H9 (cell line): ENCODE measurements at regions not wholly inside any gene's neighbourhood (a gene's known extent, or its start where the extent isn't known, plus 50 kb on each side); places are given as distances from the start of the nearest gene placed in this dataset.

Experiments
- DNase-seq: peaks from one replicate; pipeline ENCODE4 v3.0.0-alpha.2; 2017
- H2AFZ ChIP-seq: one replicate; pipeline ENCODE4 v1.6.1; 2013; ENCODE audit warnings: mild to moderate bottlenecking, low read length, control low read depth, moderate library complexity
- H2AK5ac ChIP-seq: 2 replicates; pipeline ENCODE4 v1.6.1; 2013; ENCODE audit warnings: low read length, control low read depth, mixed read lengths; ENCODE audit not compliant: insufficient read length
- H2BK120ac ChIP-seq: one replicate; pipeline ENCODE4 v1.6.1; 2013; ENCODE audit warnings: low read depth, mild to moderate bottlenecking, low read length, control low read depth, inconsistent platforms; ENCODE audit not compliant: poor library complexity, severe bottlenecking
- H2BK12ac ChIP-seq: 2 replicates; pipeline ENCODE4 v1.6.1; 2013; ENCODE audit warnings: low read length, control low read depth, mixed read lengths, low read depth; ENCODE audit not compliant: insufficient read length
- H2BK15ac ChIP-seq: 2 replicates; pipeline ENCODE4 v1.6.1; 2013; ENCODE audit warnings: low read depth, low read length, control low read depth
- H2BK20ac ChIP-seq: one replicate; pipeline ENCODE4 v1.6.1; 2013; ENCODE audit warnings: low read depth, mild to moderate bottlenecking, low read length, control low read depth, inconsistent platforms; ENCODE audit not compliant: poor library complexity, severe bottlenecking
- H2BK5ac ChIP-seq: 2 replicates; pipeline ENCODE4 v1.6.1; 2013; ENCODE audit warnings: low read length, control low read depth, mixed read lengths; ENCODE audit not compliant: insufficient read length
- H3K14ac ChIP-seq: 2 replicates; pipeline ENCODE4 v1.6.1; 2013; ENCODE audit warnings: low read length, control low read depth; ENCODE audit not compliant: insufficient read depth
- H3K18ac ChIP-seq: 2 replicates; pipeline ENCODE4 v1.6.1; 2013; ENCODE audit warnings: low read depth, mild to moderate bottlenecking, mixed read lengths, low read length, control low read depth; ENCODE audit not compliant: insufficient read length
- H3K23ac ChIP-seq: 2 replicates; pipeline ENCODE4 v1.6.1; 2013; ENCODE audit warnings: low read length, control low read depth, mixed read lengths, low read depth; ENCODE audit not compliant: insufficient read length
- H3K23me2 ChIP-seq: 2 replicates; pipeline ENCODE4 v1.6.1; 2013; ENCODE audit warnings: low read depth, mild to moderate bottlenecking, mixed read lengths, low read length, control low read depth; ENCODE audit not compliant: insufficient read length, poor library complexity, severe bottlenecking
- H3K27ac ChIP-seq: 2 replicates; pipeline ENCODE4 v1.5.1; 2013; ENCODE audit warnings: low read length, control low read depth, mixed read lengths, low read depth; ENCODE audit not compliant: insufficient read length
- H3K27me3 ChIP-seq: 2 replicates; pipeline ENCODE4 v1.6.1; 2013; ENCODE audit warnings: low read length, control low read depth, inconsistent platforms; ENCODE audit not compliant: insufficient read depth
- H3K4ac ChIP-seq: 2 replicates; pipeline ENCODE4 v1.6.1; 2013; ENCODE audit warnings: low read depth, mild to moderate bottlenecking, control low read depth, inconsistent platforms, low read length, moderate library complexity
- H3K4me1 ChIP-seq: 2 replicates; pipeline ENCODE4 v1.6.1; 2013; ENCODE audit warnings: low read length, control low read depth, inconsistent platforms; ENCODE audit not compliant: insufficient read depth
- H3K4me2 ChIP-seq: 2 replicates; pipeline ENCODE4 v1.6.1; 2013; ENCODE audit warnings: low read length, control low read depth, mixed read lengths; ENCODE audit not compliant: insufficient read length, insufficient read depth
- H3K56ac ChIP-seq: 2 replicates; pipeline ENCODE4 v1.6.1; 2013; ENCODE audit warnings: low read depth, mild to moderate bottlenecking, mixed read lengths, low read length, control low read depth; ENCODE audit not compliant: insufficient read length
- H3K79me1 ChIP-seq: 2 replicates; pipeline ENCODE4 v1.6.1; 2013; ENCODE audit warnings: low read depth, mild to moderate bottlenecking, moderate library complexity, low read length, control low read depth, inconsistent platforms; ENCODE audit not compliant: insufficient read depth, poor library complexity, severe bottlenecking
- H3K79me2 ChIP-seq: 2 replicates; pipeline ENCODE4 v1.6.1; 2013; ENCODE audit warnings: low read length, control low read depth, inconsistent platforms; ENCODE audit not compliant: insufficient read depth
- H3K9ac ChIP-seq: 2 replicates; pipeline ENCODE4 v1.6.1; 2013; ENCODE audit warnings: low read length, control low read depth, mixed read lengths; ENCODE audit not compliant: insufficient read length; ENCODE audit errors: extremely low read depth
- H3K9me3 ChIP-seq: one replicate; pipeline ENCODE4 v1.6.1; 2013; ENCODE audit warnings: low read depth, low read length, inconsistent platforms; ENCODE audit not compliant: control insufficient read depth
- H3T11ph ChIP-seq: one replicate; pipeline ENCODE4 v1.6.1; 2013; ENCODE audit warnings: mild to moderate bottlenecking, low read length, control low read depth, inconsistent platforms
- H4K20me1 ChIP-seq: one replicate; pipeline ENCODE4 v1.6.1; 2013; ENCODE audit not compliant: control insufficient read depth, insufficient read length, insufficient read depth
- H4K5ac ChIP-seq: 2 replicates; pipeline ENCODE4 v1.6.1; 2013; ENCODE audit warnings: low read depth, mild to moderate bottlenecking, mixed read lengths, low read length, control low read depth; ENCODE audit not compliant: insufficient read length
- H4K8ac ChIP-seq: replicated peaks from 2 replicates; pipeline ENCODE4 v1.6.1; 2013; ENCODE audit warnings: low read length, control low read depth, mixed read lengths, low read depth; ENCODE audit not compliant: insufficient read length
- H4K91ac ChIP-seq: 2 replicates; pipeline ENCODE4 v1.6.1; 2013; ENCODE audit warnings: low read depth, mild to moderate bottlenecking, moderate library complexity, mixed read lengths, low read length, control low read depth; ENCODE audit not compliant: insufficient read length
- H3K27ac Mint-ChIP-seq, 3 experiments: 2 replicates in 2 of 3; 3 replicates in 1 of 3; pipeline ENCODE4 v1.8.0; 2020 to 2021; ENCODE audit warnings: mixed read lengths in 3 of 3, mild to moderate bottlenecking in 1 of 3, moderate library complexity in 1 of 3
- H3K27me3 Mint-ChIP-seq: 2 replicates; pipeline ENCODE4 v1.8.0; 2021; ENCODE audit warnings: low read depth, mild to moderate bottlenecking, moderate library complexity, mixed read lengths
- H3K36me3 Mint-ChIP-seq, 3 experiments: 2 replicates in 2 of 3; 3 replicates in 1 of 3; pipeline ENCODE4 v1.8.0; 2020 to 2021; ENCODE audit warnings: low read depth in 3 of 3, mixed read lengths in 3 of 3; ENCODE audit not compliant: insufficient read depth in 1 of 3
- H3K4me1 Mint-ChIP-seq, 2 experiments: 2 replicates each; pipeline ENCODE4 v1.8.0; 2020; ENCODE audit warnings: mixed read lengths in 2 of 2
- H3K4me3 Mint-ChIP-seq, 2 experiments: 2 replicates in 1 of 2; 3 replicates in 1 of 2; pipeline ENCODE4 v1.8.0; 2020 to 2021; ENCODE audit warnings: mild to moderate bottlenecking in 2 of 2, mixed read lengths in 2 of 2, moderate library complexity in 1 of 2
- H3K9me3 Mint-ChIP-seq, 2 experiments: 2 replicates in 1 of 2; 3 replicates in 1 of 2; pipeline ENCODE4 v1.8.0; 2020; ENCODE audit warnings: mild to moderate bottlenecking in 2 of 2, mixed read lengths in 2 of 2, moderate library complexity in 1 of 2
- WGBS: extraction: QIAGEN DNeasy Blood & Tissue Kit; methylation state at CpG from one replicate; pipeline ENCODE4 v1.1.7; 2013; ENCODE audit warnings: missing lambda C conversion rate, low lambda C conversion rate, mixed read lengths; ENCODE audit not compliant: insufficient read length; ENCODE audit errors: extremely low coverage; 5-methylcytosine and 5-hydroxymethylcytosine counted together
- TF ChIP-seq, protein P1 (sequence below): fragments of 200-600 bp; sonication (generic); conservative IDR thresholded peaks from 3 replicates; pipeline ENCODE4 v1.8.0; 2021; ENCODE audit warnings: antibody characterized with exemption, mild to moderate bottlenecking

DNA sequence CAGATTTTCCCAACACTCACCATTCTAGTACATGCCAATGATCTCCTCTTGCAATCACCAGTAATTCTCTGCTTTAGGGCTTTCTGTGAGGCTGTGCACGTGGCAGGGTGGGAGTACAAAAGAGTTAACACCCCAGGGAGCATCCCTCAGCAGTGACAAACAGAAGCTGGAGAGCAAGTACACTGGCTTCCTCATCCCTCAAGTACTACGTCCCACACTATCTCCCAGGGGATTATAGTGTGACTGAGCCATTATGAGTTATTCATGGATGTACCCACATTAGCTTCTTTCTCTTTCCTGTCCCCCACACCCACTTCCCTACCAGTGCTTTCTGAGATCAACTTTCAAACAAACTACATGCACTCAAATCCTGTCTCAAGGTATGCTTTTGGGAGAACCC is 1216.5 kb upstream of the AUTS2 start:
- Histone ChIP-seq H3K4ac (no peak overlapping the region), H3K14ac (no peak overlapping the region), H4K20me1 (no peaks in the 10 kb centered on the region), H3K27me3 (no peaks in the 10 kb centered on the region), H3T11ph (no peak overlapping the region), H2BK15ac (no peak overlapping the region), H3K23ac (no peak overlapping the region), H3K79me2 (no peaks in the 10 kb centered on the region), H3K4me1 (no peaks in the 10 kb centered on the region), H3K18ac (no peak overlapping the region), H4K8ac (no peak overlapping the region), H2AFZ (no peak overlapping the region), H2AK5ac (no peak overlapping the region), H2BK12ac (no peak overlapping the region), H3K9ac (no peak overlapping the region), H4K91ac (no peak overlapping the region), H2BK20ac (no peak overlapping the region), H3K56ac (no peak overlapping the region), H3K4me2 (no peak overlapping the region), H3K27ac (no peak overlapping the region), H4K5ac (no peak overlapping the region), H3K23me2 (no peaks in the 10 kb centered on the region), H2BK5ac (no peak overlapping the region), H3K79me1 (no peaks in the 10 kb centered on the region), H3K9me3 (no peaks in the 10 kb centered on the region), H2BK120ac (no peak overlapping the region)
- no peak for DNase-seq
- Mint-ChIP-seq H3K9me3 (peaks cover 3 to 7% of the 10 kb centered on the region in 2 experiments; a peak in 3 of 5 replicates), H3K4me1 (peaks cover 0 to 6% of the 10 kb centered on the region in 2 experiments; a peak in 2 of 4 replicates), H3K27ac (no peak overlapping the region; a peak in 1 of 7 replicates), H3K27me3 (peaks cover 2% of the 10 kb centered on the region; the same call in 1 of the 2 replicates), H3K4me3 (no peak overlapping the region), H3K36me3 (peaks cover 0 to 7% (median 2%) of the 10 kb centered on the region in 3 experiments; a peak in 4 of 7 replicates)
- no CpG with 5 or more reads among the region's 2 CpGs for WGBS
- TF ChIP-seq, protein P1, sequence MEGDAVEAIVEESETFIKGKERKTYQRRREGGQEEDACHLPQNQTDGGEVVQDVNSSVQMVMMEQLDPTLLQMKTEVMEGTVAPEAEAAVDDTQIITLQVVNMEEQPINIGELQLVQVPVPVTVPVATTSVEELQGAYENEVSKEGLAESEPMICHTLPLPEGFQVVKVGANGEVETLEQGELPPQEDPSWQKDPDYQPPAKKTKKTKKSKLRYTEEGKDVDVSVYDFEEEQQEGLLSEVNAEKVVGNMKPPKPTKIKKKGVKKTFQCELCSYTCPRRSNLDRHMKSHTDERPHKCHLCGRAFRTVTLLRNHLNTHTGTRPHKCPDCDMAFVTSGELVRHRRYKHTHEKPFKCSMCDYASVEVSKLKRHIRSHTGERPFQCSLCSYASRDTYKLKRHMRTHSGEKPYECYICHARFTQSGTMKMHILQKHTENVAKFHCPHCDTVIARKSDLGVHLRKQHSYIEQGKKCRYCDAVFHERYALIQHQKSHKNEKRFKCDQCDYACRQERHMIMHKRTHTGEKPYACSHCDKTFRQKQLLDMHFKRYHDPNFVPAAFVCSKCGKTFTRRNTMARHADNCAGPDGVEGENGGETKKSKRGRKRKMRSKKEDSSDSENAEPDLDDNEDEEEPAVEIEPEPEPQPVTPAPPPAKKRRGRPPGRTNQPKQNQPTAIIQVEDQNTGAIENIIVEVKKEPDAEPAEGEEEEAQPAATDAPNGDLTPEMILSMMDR, result no peak
